ENCODE measurements at regions not wholly inside any gene's neighbourhood (a gene's known extent, or its start where the extent isn't known, plus 50 kb on each side); places are given as distances from the start of the nearest gene placed in this dataset.

GRCh38 chr1:193763266-193763665 lies 576.9 kb upstream of the B3GALT2 start:
- DNase-seq (ENCODE audit: low read depth) = no peak

- DNase-seq (ENCODE audit: low read depth) = no peak
Measured at GRCh38 chr1:193762236-193762635, 575.8 kb upstream of the B3GALT2 start.

DNA sequence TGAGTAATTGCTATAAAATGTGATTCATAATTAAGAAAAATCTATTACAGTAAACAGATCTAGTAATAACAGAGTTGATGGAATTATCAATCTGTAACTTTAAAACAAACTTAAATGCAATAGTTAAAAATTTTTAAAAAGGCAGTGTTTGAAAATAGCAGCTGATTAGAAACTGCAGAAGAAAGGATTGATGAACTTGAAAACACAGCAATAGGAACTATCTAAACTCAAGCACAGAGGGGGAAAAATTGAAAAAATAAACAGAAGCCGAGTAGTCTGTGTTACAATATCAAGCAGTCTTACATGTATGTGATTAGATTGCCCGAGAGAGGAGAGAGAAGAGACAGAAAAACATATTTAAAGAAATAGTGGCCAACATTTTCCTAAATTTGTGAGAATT lies 569.0 kb upstream of the B3GALT2 start:
- DNase-seq (ENCODE audit: low read depth) = no peak

- DNase-seq (ENCODE audit: low read depth) = peak; percentile 3
Measured at GRCh38 chr1:193754732-193755427, 568.5 kb upstream of the B3GALT2 start.

GRCh38 chr1:193754151-193754550 lies 567.7 kb upstream of the B3GALT2 start:
- DNase-seq (ENCODE audit: low read depth) = no peak

DNA sequence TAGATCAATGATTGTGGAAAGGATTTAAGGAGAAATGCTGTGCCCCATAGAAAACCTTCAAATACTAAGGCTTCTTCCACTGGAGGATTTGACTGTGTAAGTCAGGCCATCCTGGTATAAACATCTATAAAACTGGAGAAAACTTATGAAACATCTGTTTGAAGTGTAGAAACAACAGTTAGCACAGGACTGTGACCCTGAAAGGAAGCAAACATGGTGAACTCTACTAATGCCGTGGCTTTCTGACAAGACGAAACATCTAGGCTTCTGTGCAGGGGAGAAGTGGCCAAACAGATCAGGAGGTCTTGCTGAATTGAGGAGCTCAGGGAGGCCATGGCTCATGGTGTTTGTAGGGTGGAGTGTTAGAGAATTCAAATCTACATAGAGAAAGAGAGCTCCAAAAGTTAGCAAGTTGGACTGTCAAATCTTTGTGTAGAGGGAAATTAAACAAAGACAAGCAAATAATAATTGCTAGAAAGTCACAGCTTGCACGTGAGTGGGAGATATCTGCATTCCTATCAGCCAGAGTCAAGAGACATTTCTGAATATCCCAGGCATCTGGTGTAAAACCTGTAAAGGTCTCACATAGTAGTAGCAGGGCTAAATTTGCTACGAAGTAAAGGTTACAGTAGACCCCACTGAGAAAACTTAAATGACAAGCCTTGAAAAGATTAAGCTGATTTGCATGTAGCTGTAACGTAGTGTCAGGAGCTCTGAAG lies 566.8 kb upstream of the B3GALT2 start:
- DNase-seq (ENCODE audit: low read depth) = no peak

GRCh38 chr1:193749868-193750267 lies 563.5 kb upstream of the B3GALT2 start:
- DNase-seq (ENCODE audit: low read depth) = no peak

DNA sequence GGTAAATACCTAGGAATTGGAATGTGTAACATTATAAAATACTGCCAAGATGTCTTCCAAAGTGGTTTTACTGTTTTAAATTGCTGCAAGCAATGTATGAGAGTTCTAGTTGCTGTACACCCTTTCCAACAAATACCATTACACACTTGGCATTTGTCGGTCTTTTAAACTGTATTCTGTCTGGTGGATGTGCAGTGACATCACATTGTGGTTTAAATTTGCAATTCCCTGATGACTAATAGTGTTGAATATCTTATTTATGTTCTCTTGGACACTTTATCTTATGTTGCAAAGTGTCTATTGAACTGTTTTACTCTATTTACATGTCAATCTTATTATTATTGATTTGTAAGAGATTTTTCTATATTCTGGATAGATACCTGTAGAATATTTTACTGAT lies 561.2 kb upstream of the B3GALT2 start:
- DNase-seq (ENCODE audit: low read depth) = peak; percentile 45

- no peak for DNase-seq (ENCODE audit: low read depth)
Measured at GRCh38 chr1:193741228-193741627, 554.8 kb upstream of the B3GALT2 start.

DNA sequence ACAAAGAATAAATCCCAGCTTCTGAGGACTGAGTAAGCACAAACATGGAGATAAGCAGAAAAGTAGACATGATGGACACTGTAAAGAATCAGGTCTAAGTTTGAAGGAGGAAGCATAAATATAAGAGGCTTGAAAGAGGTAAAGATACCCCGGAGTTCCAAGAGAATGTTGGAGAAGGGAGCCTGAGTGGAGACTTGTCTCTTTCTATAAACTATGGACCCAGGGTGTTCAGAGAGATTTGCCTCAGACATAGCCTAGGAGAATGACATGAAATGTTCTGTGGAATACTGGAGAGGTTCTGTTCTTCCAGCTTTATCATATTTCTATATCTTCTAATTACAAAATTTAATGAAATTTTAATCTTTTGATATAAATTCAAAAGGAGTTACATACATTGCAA lies 554.3 kb upstream of the B3GALT2 start:
- DNase-seq (ENCODE audit: low read depth) = no peak

DNA sequence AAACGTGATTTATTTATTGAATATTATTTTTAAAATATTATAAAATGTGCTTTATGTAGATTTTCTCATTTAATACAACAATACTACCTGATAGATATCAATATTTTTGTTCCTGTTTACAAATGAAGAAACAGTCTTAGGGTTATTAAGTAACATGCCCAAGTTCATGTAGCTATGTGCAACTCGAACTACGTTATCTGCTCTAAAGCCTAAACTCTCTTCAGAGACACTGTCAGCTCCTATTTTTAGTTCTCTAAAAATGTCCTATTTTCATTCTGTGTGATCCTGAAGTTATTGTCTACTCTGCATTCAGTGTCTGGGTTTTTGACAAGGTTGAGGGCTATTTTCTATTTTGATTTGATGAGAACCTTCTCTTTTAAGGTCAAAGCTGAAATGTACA lies 550.1 kb upstream of the B3GALT2 start:
- DNase-seq (ENCODE audit: low read depth) = no peak

DNA sequence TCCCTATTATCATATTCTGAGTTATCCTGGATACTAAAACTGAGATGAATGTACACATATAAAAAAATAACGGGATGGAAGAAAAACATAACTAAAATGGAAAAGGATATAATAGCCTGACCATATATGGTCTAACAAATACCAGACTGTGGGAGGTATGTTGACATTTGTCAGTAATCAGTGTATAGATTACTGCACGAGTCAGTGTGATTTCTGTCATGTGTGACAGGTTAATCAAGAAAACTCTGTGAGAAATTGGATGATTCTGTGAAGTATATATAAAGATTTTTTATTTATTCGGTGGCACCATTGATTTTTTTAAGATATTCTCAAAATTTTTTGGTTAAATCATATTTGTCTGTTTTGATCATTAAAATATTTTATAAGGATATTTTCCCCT lies 547.3 kb upstream of the B3GALT2 start:
- no peak for DNase-seq (ENCODE audit: low read depth)

GRCh38 chr1:193730017-193730416 lies 543.6 kb upstream of the B3GALT2 start:
- DNase-seq (ENCODE audit: low read depth) = no peak

GRCh38 chr1:193729429-193729828 lies 543.0 kb upstream of the B3GALT2 start:
- DNase-seq (ENCODE audit: low read depth) = peak; percentile 8

DNA sequence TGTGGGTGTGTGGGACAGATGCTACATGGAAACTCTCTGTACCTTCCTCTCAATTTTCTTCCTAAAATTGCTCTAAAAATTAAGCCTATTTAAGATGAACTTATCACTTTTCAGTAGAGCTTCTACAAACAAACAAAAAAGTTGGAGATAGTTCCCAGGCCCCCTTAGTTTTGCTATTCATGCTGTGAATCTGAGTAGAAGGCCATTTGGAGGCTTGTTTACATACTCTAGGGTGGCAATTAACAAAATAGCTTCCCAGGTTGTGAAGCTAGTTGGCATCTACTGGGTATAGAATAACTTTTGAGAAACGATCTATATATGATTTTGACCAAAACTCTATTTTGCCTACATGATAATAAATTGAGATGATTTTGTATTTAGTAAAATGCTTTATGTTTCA lies 541.4 kb upstream of the B3GALT2 start:
- no peak for DNase-seq (ENCODE audit: low read depth)

GRCh38 chr1:193726722-193727121 lies 540.3 kb upstream of the B3GALT2 start:
- no peak for DNase-seq (ENCODE audit: low read depth)

DNA sequence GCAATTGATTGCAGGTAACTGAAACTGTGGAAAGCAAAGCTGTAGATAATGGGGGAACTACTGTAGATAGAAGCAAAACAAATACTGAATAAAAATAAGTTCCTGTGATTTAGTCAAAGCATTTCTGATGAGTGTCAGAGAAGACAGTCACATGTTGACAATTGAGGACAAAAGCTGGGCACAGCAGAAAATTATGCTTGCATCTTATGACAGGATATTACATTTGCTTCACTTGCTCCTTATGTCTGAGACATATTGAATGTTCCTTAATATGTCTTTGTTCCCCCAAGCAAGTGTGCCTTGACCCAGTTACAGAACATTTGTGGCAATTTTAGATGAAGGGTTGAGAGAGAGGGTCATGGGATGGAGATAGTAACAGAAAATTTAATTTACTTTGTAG lies 526.0 kb upstream of the B3GALT2 start:
- no peak for DNase-seq (ENCODE audit: low read depth)

GRCh38 chr1:193709607-193710006 lies 523.2 kb upstream of the B3GALT2 start:
- no peak for DNase-seq (ENCODE audit: low read depth)

DNA sequence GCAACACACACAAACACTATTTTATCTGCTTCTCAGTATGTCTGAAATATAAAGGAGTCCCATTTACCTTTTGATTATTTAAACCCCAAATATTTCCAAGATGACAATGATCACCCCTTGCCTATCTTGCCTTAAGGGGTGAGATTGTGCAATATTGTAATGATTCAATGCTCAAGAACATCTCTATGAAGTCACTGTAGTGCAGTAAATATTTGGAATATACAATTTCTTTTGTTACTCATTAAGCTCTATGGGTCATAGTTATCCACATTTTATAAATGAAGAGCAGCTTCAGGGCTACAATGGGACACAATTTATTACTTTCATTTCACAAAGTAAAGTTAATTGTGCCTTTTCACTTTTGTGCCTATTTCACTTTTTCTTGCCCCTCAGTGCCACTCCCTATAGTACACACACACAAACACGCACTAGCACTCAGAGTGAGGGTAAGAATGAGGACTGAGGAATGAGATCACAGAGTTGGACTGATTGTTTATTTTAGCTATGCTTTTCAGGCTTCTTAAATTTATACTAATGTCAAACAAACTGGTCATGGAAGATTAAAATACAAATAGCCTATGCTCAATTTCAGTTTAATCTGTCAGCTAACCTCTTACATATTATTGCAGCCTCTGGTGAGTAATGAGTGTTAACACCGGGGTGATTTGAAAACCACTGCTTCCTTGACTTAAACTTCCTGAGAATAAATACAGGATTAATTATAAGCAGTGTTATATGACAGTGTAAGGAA lies 521.0 kb upstream of the B3GALT2 start:
- DNase-seq (ENCODE audit: low read depth) = peak; percentile 23

GRCh38 chr1:193706766-193707165 lies 520.4 kb upstream of the B3GALT2 start:
- no peak for DNase-seq (ENCODE audit: low read depth)

DNA sequence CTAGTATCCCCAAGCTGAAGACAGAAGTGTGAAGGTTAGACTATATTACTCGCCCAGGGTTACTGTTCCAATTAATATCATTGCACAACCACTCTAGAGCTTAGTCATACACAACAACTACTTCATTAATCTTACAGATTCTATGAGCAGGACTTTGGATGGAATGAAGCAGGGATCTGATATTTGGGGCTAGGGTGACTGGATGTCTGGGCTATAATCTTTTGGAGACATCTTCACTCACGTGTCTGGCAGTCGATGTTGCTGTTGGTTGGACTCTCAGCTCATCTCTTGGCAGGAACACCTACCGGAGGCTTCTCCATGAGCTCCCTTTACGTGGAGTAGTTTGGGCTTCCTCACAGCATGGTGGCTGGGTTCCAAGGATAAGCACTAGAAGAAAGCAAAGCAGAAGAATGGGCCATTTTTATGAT lies 519.2 kb upstream of the B3GALT2 start:
- DNase-seq (ENCODE audit: low read depth) = no peak

GRCh38 chr1:193703655-193704054 lies 517.2 kb upstream of the B3GALT2 start:
- no peak for DNase-seq (ENCODE audit: low read depth)

Measured in HT1080 (cell line).